Medulla oblongata (tissue), 1 donor: ENCODE measurements at regions not wholly inside any gene's neighbourhood (a gene's known extent, or its start where the extent isn't known, plus 50 kb on each side); places are given as distances from the start of the nearest gene placed in this dataset.

Experiments
- DNase-seq: peaks from one replicate; pipeline ENCODE4 v3.0.0-alpha.2; 2015; ENCODE audit errors: extremely low spot score

DNA sequence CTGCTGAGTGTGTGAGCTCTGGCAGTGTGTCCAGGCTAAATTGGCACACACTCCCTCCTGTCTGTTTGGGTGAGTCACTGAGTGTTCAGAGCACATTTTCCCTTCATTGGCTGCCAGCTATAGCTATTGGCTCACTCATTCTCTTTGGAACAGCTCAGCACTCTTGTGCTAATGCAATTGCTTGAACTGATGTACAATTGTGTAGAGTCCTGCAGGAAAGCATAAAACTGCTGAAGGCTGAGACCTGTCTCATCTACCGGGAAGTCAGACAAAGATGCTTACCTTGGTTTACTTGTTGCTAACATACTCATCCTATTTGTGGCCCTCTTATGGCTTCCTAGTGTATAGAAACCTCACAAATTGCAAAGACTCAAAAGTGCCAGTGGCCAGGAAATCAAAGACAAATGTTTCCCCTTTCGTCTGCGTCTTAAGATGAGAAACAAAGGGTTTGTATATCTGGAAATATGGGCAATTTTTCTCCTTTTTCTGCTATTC is 351.0 kb downstream of the BCKDHB start:
- peak; percentile 74 for DNase-seq

GRCh38 chr6:80456724-80457438 is 350.4 kb downstream of the BCKDHB start:
- no peak for DNase-seq

- no peak for DNase-seq
Observed at GRCh38 chr6:80454661-80455365, 348.3 kb downstream of the BCKDHB start.

DNA sequence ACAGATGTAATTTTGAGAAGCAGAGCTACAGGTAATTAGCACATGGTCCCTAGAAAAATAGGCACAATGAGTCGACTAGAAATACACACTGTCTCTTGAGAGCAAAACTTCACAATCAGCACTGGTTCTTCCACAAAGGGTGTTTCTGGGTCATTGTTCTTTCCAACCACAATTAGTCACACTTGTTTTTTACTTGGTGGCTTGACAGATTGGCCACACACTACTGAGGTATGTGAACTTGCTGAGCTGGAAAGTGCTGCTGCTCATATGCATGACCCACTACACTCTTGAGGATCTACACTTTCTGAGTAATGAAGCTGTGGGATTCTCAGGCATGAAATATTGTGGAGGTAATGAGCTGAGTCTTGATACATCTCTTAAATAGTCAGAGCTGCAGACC is 347.7 kb downstream of the BCKDHB start:
- DNase-seq: no peak

DNA sequence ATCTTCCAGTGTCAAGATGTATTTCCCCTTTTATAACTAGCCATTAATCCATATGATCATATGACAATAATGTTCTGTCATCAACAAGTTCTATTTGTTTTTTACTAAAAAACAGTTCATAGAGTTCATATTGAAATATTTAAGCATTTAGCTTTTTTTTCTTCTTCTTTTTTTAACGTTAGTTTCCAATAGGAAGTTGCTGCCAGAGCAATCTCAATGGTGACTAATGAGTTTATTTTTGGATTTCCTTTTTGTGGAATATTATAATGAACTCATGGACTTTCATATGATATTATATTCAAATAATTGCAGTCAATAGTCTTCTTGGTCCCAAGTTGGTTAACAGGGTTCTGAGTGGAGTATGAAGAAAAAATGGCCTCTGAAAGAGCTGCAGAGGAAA is 343.3 kb downstream of the BCKDHB start:
- no peak for DNase-seq

GRCh38 chr6:80446454-80447045 is 340.1 kb downstream of the BCKDHB start:
- no peak for DNase-seq

- no peak for DNase-seq
Observed at GRCh38 chr6:80445751-80446150, 339.3 kb downstream of the BCKDHB start.

DNA sequence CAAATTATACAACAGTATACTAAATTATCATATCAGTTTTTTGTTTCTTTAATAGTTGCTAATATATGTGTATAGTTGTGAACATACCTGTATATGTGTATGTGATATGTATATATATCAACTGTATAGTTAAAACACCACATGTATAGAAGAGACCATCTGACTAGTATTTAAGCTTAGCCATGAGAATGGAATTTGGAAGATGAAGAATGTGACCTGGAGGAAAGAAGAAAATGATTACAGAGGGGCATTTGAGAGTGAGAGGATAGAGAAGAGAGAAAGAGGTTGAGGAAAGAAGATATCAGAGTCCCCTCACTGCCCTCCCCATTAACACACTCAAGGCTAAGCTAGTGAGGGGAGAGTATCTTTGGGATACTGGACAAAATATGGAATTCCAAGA is 335.9 kb downstream of the BCKDHB start:
- DNase-seq: no peak

- no peak for DNase-seq
Observed at GRCh38 chr6:80441131-80441530, 334.7 kb downstream of the BCKDHB start.

- no peak for DNase-seq
Observed at GRCh38 chr6:80440496-80441115, 334.1 kb downstream of the BCKDHB start.

DNA sequence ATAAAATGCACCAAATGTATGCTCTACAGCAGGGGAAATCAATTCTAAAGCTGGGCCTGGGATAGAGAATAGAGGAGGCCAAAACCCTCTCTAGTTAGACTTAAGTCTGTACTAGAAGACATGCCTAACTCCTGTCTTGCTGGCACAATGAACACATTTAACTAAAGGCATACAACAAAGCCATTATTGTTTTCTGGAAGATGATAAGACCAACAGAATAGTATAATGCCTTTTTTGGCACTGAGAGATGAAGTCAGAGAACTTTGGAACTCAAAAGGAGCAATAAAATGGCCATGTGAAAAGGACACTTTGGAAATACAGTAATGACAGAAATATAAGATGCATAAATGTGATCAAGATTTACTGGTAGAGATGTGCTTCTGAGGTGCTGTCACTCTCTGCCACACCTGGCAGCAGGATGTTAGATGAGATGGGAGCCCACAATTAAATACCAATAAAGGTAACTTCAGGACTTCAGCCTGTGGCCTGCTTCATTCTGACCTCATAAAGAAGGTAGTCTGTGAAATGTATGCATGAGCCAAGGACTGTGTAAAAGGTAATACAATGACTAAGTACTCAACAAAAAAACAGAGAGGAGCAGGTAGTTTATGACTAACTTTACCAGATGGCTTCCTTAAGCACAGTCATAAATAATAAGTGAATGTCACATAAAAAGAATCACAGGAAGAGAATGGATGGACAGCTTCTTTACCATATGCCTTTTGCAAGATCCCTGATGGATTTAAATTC is 333.4 kb downstream of the BCKDHB start:
- DNase-seq: no peak

DNA sequence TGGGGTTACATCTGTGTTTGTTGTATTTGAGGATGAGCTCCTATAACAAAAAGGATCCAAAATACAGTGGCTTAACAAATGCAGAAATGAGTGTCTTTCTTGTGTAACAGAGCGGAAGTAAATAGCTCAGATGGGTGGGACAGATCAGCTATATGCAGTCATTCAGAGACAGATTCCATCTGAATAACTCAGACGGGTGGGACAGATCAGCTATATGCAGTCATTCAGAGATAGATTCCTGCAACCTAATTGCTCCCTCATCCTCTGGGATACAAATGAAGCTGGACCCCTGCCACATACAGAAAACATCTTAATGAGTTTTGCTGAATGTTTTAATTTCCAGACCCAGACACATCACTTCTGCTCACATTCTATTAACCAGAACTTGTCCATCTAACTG is 332.3 kb downstream of the BCKDHB start:
- no peak for DNase-seq

DNA sequence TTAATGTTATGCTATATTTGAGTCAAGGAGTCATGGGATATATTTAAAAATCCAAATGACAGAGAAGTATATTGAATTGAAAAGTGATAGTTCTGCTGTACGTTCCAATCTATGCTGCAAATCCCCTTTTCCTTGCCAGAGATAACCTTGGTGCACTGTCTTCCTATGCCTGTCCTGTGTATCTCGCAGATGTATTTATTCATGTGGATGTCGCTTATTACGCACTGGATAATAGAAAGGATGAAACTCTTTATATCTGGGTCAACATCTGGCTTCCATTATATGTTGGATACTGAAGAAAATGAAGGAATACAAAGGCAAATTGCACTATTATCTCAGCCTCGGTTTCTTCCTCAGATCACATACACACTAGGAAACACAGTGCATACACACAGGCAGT is 331.3 kb downstream of the BCKDHB start:
- DNase-seq: no peak

- no peak for DNase-seq
Observed at GRCh38 chr6:80437221-80437620, 330.8 kb downstream of the BCKDHB start.

GRCh38 chr6:80436663-80437062 is 330.2 kb downstream of the BCKDHB start:
- DNase-seq: no peak

GRCh38 chr6:80435457-80435856 is 329.0 kb downstream of the BCKDHB start:
- DNase-seq: no peak

DNA sequence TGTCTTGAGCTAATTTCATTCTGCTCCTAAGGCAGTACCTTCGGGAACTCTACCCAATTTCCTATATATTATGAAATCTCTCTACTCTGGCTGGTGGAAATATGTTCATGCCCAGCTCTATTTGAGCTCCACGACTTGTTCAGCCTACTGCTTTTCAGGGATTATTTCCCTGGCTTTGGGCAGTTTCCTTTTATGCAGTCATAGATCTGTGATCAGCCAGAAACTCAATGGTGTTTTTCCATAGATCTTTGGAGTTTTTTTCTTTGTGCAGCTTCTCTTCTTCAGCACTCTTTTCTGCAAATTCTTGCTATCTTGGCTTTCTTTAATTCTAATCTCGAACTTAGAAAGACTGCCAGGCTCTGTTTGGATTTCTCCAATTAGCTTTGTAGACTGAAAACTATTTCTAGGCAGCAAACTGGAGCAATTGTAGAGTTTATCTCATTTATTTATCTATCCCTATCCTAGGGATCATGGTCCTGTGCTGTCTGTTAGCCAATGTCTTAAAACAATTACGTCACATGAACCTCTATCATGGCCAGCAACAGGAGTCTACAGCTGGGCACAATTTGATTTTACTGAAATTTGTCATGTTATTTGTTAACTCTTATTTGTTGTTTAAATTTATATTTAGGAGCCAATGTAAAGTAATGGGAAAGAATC is 328.4 kb downstream of the BCKDHB start:
- no peak for DNase-seq

GRCh38 chr6:80433673-80434025 is 327.2 kb downstream of the BCKDHB start:
- no peak for DNase-seq

GRCh38 chr6:80433010-80433672 is 326.7 kb downstream of the BCKDHB start:
- DNase-seq: peak; percentile 12

- no peak for DNase-seq
Observed at GRCh38 chr6:80425089-80425823, 318.8 kb downstream of the BCKDHB start.
